Posterior cingulate gyrus (tissue), 11 donors: ENCODE measurements at regions not wholly inside any gene's neighbourhood (a gene's known extent, or its start where the extent isn't known, plus 50 kb on each side); places are given as distances from the start of the nearest gene placed in this dataset.
"Not testable (repeated sequence)": the region's sequence is repeated elsewhere in the genome, so short reads cannot be mapped to it uniquely, and the experiment has no call there.

Experiments used
- DNase-seq, 10 donors: peaks; one replicate each; pipeline versions ENCODE4 v3.0.0 to v3.0.0-alpha.2; 2020 to 2021; ENCODE audit warnings: mixed read lengths in 3 of 10
- intact Hi-C: fragments of 100-400 bp; cut with DNase I; formaldehyde crosslinking; loops from one replicate; pipeline ENCODE4 v1.15.1; 2023

- DNase-seq: no peak
- intact Hi-C loops: no loop called here
Measured at GRCh38 chr10:53236941-53237340, 464.4 kb upstream of the MBL2 start.

GRCh38 chr10:53233749-53234148, 461.2 kb upstream of the MBL2 start:
- intact Hi-C loops: no loop called here
- DNase-seq: no peak

- intact Hi-C loops: no loop called here
- no peak for DNase-seq
Measured at GRCh38 chr10:53230651-53231050, 458.1 kb upstream of the MBL2 start.

- no peak for DNase-seq
- intact Hi-C loops: no loop called here
Measured at GRCh38 chr10:53223851-53224250, 451.3 kb upstream of the MBL2 start.

GRCh38 chr10:53222806-53223205, 450.2 kb upstream of the MBL2 start:
- DNase-seq: peak in 2 of 10 donors; percentile 48 to 65
- intact Hi-C loops: no loop called here

GRCh38 chr10:53209944-53210611, 437.5 kb upstream of the MBL2 start:
- intact Hi-C loops: no loop called here
- no peak for DNase-seq

- DNase-seq: no peak
- intact Hi-C loops: no loop called here
Measured at GRCh38 chr10:53183733-53184132, 411.1 kb upstream of the MBL2 start.

GRCh38 chr10:53177468-53177867, 404.9 kb upstream of the MBL2 start:
- DNase-seq: no peak
- intact Hi-C loops: no loop called here

- intact Hi-C loops: no loop called here
Measured at GRCh38 chr10:53166325-53166724, 393.7 kb upstream of the MBL2 start.

GRCh38 chr10:53162856-53163255, 390.3 kb upstream of the MBL2 start:
- intact Hi-C loops: no loop called here

More at GRCh38 chr10:53166325-53166724, 393.7 kb upstream of the MBL2 start:
- DNase-seq: no peak

GRCh38 chr10:53161231-53161630, 388.6 kb upstream of the MBL2 start:
- no peak for DNase-seq
- intact Hi-C loops: no loop called here

More at GRCh38 chr10:53162856-53163255, 390.3 kb upstream of the MBL2 start:
- DNase-seq: no peak

GRCh38 chr10:53155674-53156073, 383.1 kb upstream of the MBL2 start:
- DNase-seq, intact Hi-C loops: not testable (repeated sequence)

GRCh38 chr10:53153831-53154230, 381.2 kb upstream of the MBL2 start:
- DNase-seq: no peak
- intact Hi-C loops: no loop called here

GRCh38 chr10:53140506-53140905, 367.9 kb upstream of the MBL2 start:
- intact Hi-C loops: no loop called here
- DNase-seq: no peak

GRCh38 chr10:53135897-53136253, 363.3 kb upstream of the MBL2 start:
- intact Hi-C loops: no loop called here

GRCh38 chr10:53135213-53135896, 362.8 kb upstream of the MBL2 start:
- intact Hi-C loops: no loop called here
- DNase-seq: no peak

More at GRCh38 chr10:53135897-53136253, 363.3 kb upstream of the MBL2 start:
- no peak for DNase-seq

- DNase-seq: no peak
- intact Hi-C loops: no loop called here
Measured at GRCh38 chr10:53134050-53134449, 361.5 kb upstream of the MBL2 start.

GRCh38 chr10:53130337-53130736, 357.8 kb upstream of the MBL2 start:
- intact Hi-C loops: no loop called here
- DNase-seq: no peak

- intact Hi-C loops: no loop called here
Measured at GRCh38 chr10:53127686-53128085, 355.1 kb upstream of the MBL2 start.

GRCh38 chr10:53123311-53123710, 350.7 kb upstream of the MBL2 start:
- no peak for DNase-seq
- intact Hi-C loops: no loop called here

More at GRCh38 chr10:53127686-53128085, 355.1 kb upstream of the MBL2 start:
- DNase-seq: no peak

GRCh38 chr10:53122281-53122680, 349.7 kb upstream of the MBL2 start:
- DNase-seq: no peak

GRCh38 chr10:53115660-53116059, 343.1 kb upstream of the MBL2 start:
- DNase-seq: no peak
- intact Hi-C loops: no loop called here

More at GRCh38 chr10:53122281-53122680, 349.7 kb upstream of the MBL2 start:
- intact Hi-C loops: no loop called here
